ENCODE measurements at regions not wholly inside any gene's neighbourhood (a gene's known extent, or its start where the extent isn't known, plus 50 kb on each side); places are given as distances from the start of the nearest gene placed in this dataset.

GRCh38 chr7:15750727-15751126 is 64.2 kb upstream of the MEOX2 start:
- no peaks in the 10 kb centered on the region for H3K27me3 ChIP-seq (ENCODE audit: control insufficient read depth in 2 of 2, insufficient read depth in 2 of 2, low read length in 2 of 2)
- no peak for TF ChIP-seq HLTF (IDR thresholded peaks at IDR 0.05)
- TF ChIP-seq ZNF449 (CRISPR knock-in tag; IDR thresholded peaks at IDR 0.05): no peak
- TF ChIP-seq ZZZ3 (IDR thresholded peaks at IDR 0.05): no peak
- no peak for TF ChIP-seq HDGF (IDR thresholded peaks at IDR 0.05)
- TF ChIP-seq NR1H2 (CRISPR knock-in tag; IDR thresholded peaks at IDR 0.05): no peak
- TF ChIP-seq MYNN (IDR thresholded peaks at IDR 0.05): no peak
- TF ChIP-seq MYNN (CRISPR knock-in tag; IDR thresholded peaks at IDR 0.05): no peak
- no peak for TF ChIP-seq SP1 (CRISPR knock-in tag; IDR thresholded peaks at IDR 0.05)
- TF ChIP-seq ZNF124 (CRISPR knock-in tag; IDR thresholded peaks at IDR 0.05): no peak
- no peak for TF ChIP-seq ZNF592 (IDR thresholded peaks at IDR 0.05)
- TF ChIP-seq PHB2 (IDR thresholded peaks at IDR 0.05; ENCODE audit: low read depth): no peak
- TF ChIP-seq EGR1 (conservative IDR thresholded peaks at IDR 0.05): no peak
- no peak for TF ChIP-seq MITF (IDR thresholded peaks at IDR 0.05)
- TF ChIP-seq ZNF133 (CRISPR knock-in tag; IDR thresholded peaks at IDR 0.05): no peak
- no peak for TF ChIP-seq PHF8 (IDR thresholded peaks at IDR 0.05; ENCODE audit: borderline replicate concordance, low read length)
- no peak for TF ChIP-seq ZNF561 (CRISPR knock-in tag; conservative IDR thresholded peaks at IDR 0.05)
- TF ChIP-seq FOSL1 (tag; conservative IDR thresholded peaks at IDR 0.05): no peak
- FAIRE-seq (no peak), DNase-seq (ENCODE audit: extremely low read depth in 1 of 4, low spot score in 3 of 4) (no peak), ATAC-seq (no peak)
- CTCF ChIA-PET (ENCODE audit: low intra/inter-chr PET ratio): no interaction called here
- no peaks in the 10 kb centered on the region for H3K4me1 ChIP-seq (replicated peaks in 1 of 2; ENCODE audit: control insufficient read depth in 2 of 2, insufficient read depth in 2 of 2, low read length in 2 of 2)
- H3K79me2 ChIP-seq (ENCODE audit: control insufficient read depth, insufficient read depth, low read length): no peaks in the 10 kb centered on the region
- H3K9me3 ChIP-seq (replicated peaks; ENCODE audit: control insufficient read depth, insufficient read depth, low read depth, low read length): no peaks in the 10 kb centered on the region
- in situ Hi-C loops (cut with MboI): no loop called here
- H3K4me3 ChIP-seq: no peak overlapping the region
- BruUV-seq (replicated peaks): no TSS peak
- no peak overlapping the region for H2AFZ ChIP-seq (ENCODE audit: low read depth, low read length)
- H3K36me3 ChIP-seq (ENCODE audit: control insufficient read depth, insufficient read depth, low read length): no peaks in the 10 kb centered on the region
- no peak overlapping the region for H3K9ac ChIP-seq (ENCODE audit: insufficient read depth in 1 of 2, low read depth in 2 of 2, low read length in 2 of 2)
- WGBS (ENCODE audit: insufficient coverage, low coverage, missing lambda C conversion rate): 0% methylated on average over 3 of the region's 3 CpGs
- POLR2A ChIA-PET: no interaction called here
- no peaks in the 10 kb centered on the region for H4K20me1 ChIP-seq (replicated peaks; ENCODE audit: control insufficient read depth, insufficient read depth, low read length)
- H3K27ac ChIP-seq (ENCODE audit: extremely low read depth, low read depth, low read length): no peak overlapping the region
- intact Hi-C loops (cut with micrococcal nuclease): no loop called here
- H3K4me2 ChIP-seq (ENCODE audit: insufficient read depth, low read length): no peak overlapping the region
- no peaks in the 10 kb centered on the region for H3K9me1 ChIP-seq (ENCODE audit: control insufficient read depth, insufficient read depth, low read length)
